ENCODE measurements at regions not wholly inside any gene's neighbourhood (a gene's known extent, or its start where the extent isn't known, plus 50 kb on each side); places are given as distances from the start of the nearest gene placed in this dataset.

DNA sequence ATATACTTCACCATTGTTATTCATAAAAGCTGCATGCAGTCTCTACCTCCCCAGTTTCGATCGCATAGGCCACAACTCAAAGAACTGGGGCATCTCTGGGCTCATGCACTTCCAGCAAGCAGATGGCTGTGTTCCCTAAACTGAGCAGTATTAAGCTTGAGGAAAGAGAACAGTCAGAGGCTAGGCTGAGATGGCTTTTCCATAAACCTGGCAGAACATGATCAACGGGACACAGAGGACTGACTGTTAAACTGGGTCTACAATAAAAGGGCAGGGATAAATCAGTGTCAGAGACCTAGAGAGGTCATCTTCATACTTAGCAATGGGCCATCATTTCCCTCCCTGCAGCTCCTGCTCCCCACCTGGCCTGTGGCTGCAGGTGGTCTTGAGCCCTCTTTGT, 171.0 kb upstream of the NECTIN1 start:
- no peak for TF ChIP-seq EZH2phosphoT487 (IDR thresholded peaks at IDR 0.05; ENCODE audit: low read depth, severe bottlenecking, unreplicated experiment)
- TF ChIP-seq, protein P1, sequence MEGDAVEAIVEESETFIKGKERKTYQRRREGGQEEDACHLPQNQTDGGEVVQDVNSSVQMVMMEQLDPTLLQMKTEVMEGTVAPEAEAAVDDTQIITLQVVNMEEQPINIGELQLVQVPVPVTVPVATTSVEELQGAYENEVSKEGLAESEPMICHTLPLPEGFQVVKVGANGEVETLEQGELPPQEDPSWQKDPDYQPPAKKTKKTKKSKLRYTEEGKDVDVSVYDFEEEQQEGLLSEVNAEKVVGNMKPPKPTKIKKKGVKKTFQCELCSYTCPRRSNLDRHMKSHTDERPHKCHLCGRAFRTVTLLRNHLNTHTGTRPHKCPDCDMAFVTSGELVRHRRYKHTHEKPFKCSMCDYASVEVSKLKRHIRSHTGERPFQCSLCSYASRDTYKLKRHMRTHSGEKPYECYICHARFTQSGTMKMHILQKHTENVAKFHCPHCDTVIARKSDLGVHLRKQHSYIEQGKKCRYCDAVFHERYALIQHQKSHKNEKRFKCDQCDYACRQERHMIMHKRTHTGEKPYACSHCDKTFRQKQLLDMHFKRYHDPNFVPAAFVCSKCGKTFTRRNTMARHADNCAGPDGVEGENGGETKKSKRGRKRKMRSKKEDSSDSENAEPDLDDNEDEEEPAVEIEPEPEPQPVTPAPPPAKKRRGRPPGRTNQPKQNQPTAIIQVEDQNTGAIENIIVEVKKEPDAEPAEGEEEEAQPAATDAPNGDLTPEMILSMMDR (IDR thresholded peaks at IDR 0.05; ENCODE audit: poor library complexity) = no peak
- no peak for TF ChIP-seq EZH2 (IDR thresholded peaks at IDR 0.05; ENCODE audit: borderline replicate concordance)
- H3K27ac ChIP-seq = no peak overlapping the region
- no peaks in the 10 kb centered on the region for H4K20me1 ChIP-seq (ENCODE audit: insufficient read depth, poor library complexity, severe bottlenecking)
- no peaks in the 10 kb centered on the region for H3K36me3 ChIP-seq (replicated peaks; ENCODE audit: insufficient read depth, low read depth)
- H3K79me2 ChIP-seq = no peaks in the 10 kb centered on the region
- H3K4me2 ChIP-seq = no peak overlapping the region
- H3K9me3 ChIP-seq (ENCODE audit: low read depth) = no peaks in the 10 kb centered on the region
- peaks cover 8% of the 10 kb centered on the region for H3K4me1 ChIP-seq (ENCODE audit: insufficient read depth)
- no peak overlapping the region for H3K4me3 ChIP-seq
- no peaks in the 10 kb centered on the region for H3K9me2 ChIP-seq (replicated peaks; ENCODE audit: insufficient read depth)
- no peaks in the 10 kb centered on the region for H3K27me3 ChIP-seq
- 64% methylated on average over 3 of the region's 3 CpGs for WGBS (ENCODE audit: low lambda C conversion rate, missing lambda C conversion rate)
- H2AFZ ChIP-seq = no peak overlapping the region
- DNase-seq (ENCODE audit: low spot score) = no peak

DNA sequence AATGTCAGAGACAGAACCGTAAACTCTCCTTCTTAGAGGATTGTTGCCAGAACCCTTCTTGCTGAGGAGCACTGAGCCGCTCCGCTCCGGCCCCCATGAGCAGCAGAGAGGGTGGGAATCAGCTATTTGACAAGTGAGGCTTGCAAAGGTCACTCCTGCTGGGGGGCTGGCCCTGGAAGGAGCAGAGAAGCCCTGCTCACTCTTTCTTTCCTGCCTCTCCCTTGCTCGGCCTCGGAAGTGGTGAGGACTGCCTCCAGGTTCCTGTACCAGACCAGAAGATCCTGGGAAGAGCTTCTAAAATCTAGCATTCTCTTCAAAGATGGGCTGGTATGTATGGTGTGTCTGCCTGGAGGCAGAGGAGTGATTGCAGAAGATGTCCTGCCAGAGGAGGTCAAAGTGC, 168.6 kb upstream of the NECTIN1 start:
- no peak overlapping the region for H2AFZ ChIP-seq
- no peak overlapping the region for H3K4me2 ChIP-seq

GRCh38 chr11:119897046-119897440, 168.0 kb upstream of the NECTIN1 start:
- H3K27ac ChIP-seq = no peak overlapping the region
- no peak overlapping the region for H3K4me3 ChIP-seq
- no peaks in the 10 kb centered on the region for H3K9me3 ChIP-seq (ENCODE audit: low read depth)
- H3K36me3 ChIP-seq (replicated peaks; ENCODE audit: insufficient read depth, low read depth) = no peaks in the 10 kb centered on the region
- H3K4me1 ChIP-seq (ENCODE audit: insufficient read depth) = peaks cover 3% of the 10 kb centered on the region
- WGBS (ENCODE audit: low lambda C conversion rate, missing lambda C conversion rate) = 50% methylated on average over 2 of the region's 2 CpGs
- H3K4me2 ChIP-seq = no peak overlapping the region
- H4K20me1 ChIP-seq (ENCODE audit: insufficient read depth, poor library complexity, severe bottlenecking) = no peaks in the 10 kb centered on the region
- no peaks in the 10 kb centered on the region for H3K27me3 ChIP-seq
- H3K79me2 ChIP-seq = no peaks in the 10 kb centered on the region
- no peak for DNase-seq (ENCODE audit: low spot score)
- H3K9me2 ChIP-seq (replicated peaks; ENCODE audit: insufficient read depth) = no peaks in the 10 kb centered on the region
- H2AFZ ChIP-seq = no peak overlapping the region
- TF ChIP-seq EZH2 (IDR thresholded peaks at IDR 0.05; ENCODE audit: borderline replicate concordance) = no peak
- no peak for TF ChIP-seq EZH2phosphoT487 (IDR thresholded peaks at IDR 0.05; ENCODE audit: low read depth, severe bottlenecking, unreplicated experiment)
- TF ChIP-seq, protein P1 (IDR thresholded peaks at IDR 0.05; ENCODE audit: poor library complexity) = no peak

More for the DNA sequence above, 168.6 kb upstream of the NECTIN1 start:
- Histone ChIP-seq H3K79me2 (no peaks in the 10 kb centered on the region), H3K9me2 (replicated peaks; ENCODE audit: insufficient read depth) (no peaks in the 10 kb centered on the region), H3K36me3 (replicated peaks; ENCODE audit: insufficient read depth, low read depth) (no peaks in the 10 kb centered on the region), H3K4me3 (no peak overlapping the region), H3K4me1 (ENCODE audit: insufficient read depth) (peaks cover 3% of the 10 kb centered on the region), H3K27me3 (no peaks in the 10 kb centered on the region), H4K20me1 (ENCODE audit: insufficient read depth, poor library complexity, severe bottlenecking) (no peaks in the 10 kb centered on the region), H3K27ac (no peak overlapping the region), H3K9me3 (ENCODE audit: low read depth) (no peaks in the 10 kb centered on the region)
- DNase-seq (ENCODE audit: low spot score) = no peak
- no peak for TF ChIP-seq EZH2phosphoT487 (IDR thresholded peaks at IDR 0.05; ENCODE audit: low read depth, severe bottlenecking, unreplicated experiment)
- 84% methylated on average over 6 of the region's 6 CpGs for WGBS (ENCODE audit: low lambda C conversion rate, missing lambda C conversion rate)

GRCh38 chr11:119896387-119897045, 167.5 kb upstream of the NECTIN1 start:
- Histone ChIP-seq H3K27me3 (no peaks in the 10 kb centered on the region), H3K9me2 (replicated peaks; ENCODE audit: insufficient read depth) (no peaks in the 10 kb centered on the region)

More at GRCh38 chr11:119896387-119897045, 167.5 kb upstream of the NECTIN1 start:
- TF ChIP-seq, protein P1 (IDR thresholded peaks at IDR 0.05; ENCODE audit: poor library complexity) = no peak
- TF ChIP-seq EZH2phosphoT487 (IDR thresholded peaks at IDR 0.05; ENCODE audit: low read depth, severe bottlenecking, unreplicated experiment) (no peak), EZH2 (IDR thresholded peaks at IDR 0.05; ENCODE audit: borderline replicate concordance) (no peak)
- Histone ChIP-seq H3K79me2 (no peaks in the 10 kb centered on the region), H3K4me3 (no peak overlapping the region), H4K20me1 (ENCODE audit: insufficient read depth, poor library complexity, severe bottlenecking) (no peaks in the 10 kb centered on the region), H3K36me3 (replicated peaks; ENCODE audit: insufficient read depth, low read depth) (no peaks in the 10 kb centered on the region), H3K4me2 (no peak overlapping the region), H3K9me3 (ENCODE audit: low read depth) (no peaks in the 10 kb centered on the region), H2AFZ (no peak overlapping the region), H3K27ac (no peak overlapping the region), H3K4me1 (ENCODE audit: insufficient read depth) (peaks cover 3% of the 10 kb centered on the region)
- no peak for DNase-seq (ENCODE audit: low spot score)
- WGBS (ENCODE audit: low lambda C conversion rate, missing lambda C conversion rate) = 80% methylated on average over 8 of the region's 8 CpGs

Data from hepatocyte (in vitro differentiated cells).